ENCODE measurements at regions not wholly inside any gene's neighbourhood (a gene's known extent, or its start where the extent isn't known, plus 50 kb on each side); places are given as distances from the start of the nearest gene placed in this dataset.

DNA sequence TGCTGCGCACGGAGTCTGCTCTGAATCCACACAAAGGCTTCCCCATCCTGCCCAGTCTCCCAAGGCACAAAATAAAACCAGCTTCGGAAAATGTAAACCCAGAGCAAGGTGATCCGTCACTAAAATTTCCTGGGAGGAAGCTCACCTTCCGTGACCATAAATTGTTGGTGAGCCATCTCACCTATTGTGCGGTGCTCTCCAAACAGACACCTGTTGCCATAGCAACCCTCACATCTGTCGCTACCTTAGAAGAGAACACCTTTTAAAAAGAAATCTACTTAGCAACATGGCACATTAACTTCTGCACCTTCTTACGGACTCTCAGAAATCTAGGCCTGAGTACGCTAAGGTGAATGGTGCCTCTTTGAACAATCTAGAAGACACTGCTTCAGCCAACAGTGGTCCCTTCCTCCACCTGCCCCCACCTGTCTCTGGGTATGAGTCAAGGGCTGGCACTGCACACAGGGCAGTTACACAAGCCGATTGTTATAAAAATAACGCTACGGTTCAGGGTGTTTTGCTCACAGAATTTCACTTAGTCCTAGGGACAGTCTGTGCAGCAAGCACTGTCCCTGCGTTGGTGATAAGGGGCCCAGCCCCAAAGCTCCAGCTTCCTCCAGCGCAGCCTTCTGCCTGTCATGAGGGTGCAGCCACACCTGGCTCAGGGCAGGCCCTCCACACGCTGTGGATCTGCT is 114.9 kb upstream of the ID2 start:
- peaks cover 6% of the 10 kb centered on the region for H3K4me1 Mint-ChIP-seq
- WGBS, 2 experiments (ENCODE audit: insufficient coverage in 1 of 2, insufficient read length in 1 of 2) = 92 to 94% methylated on average over 13 to 15 of the region's 15 CpGs
- TF ChIP-seq, protein P1, sequence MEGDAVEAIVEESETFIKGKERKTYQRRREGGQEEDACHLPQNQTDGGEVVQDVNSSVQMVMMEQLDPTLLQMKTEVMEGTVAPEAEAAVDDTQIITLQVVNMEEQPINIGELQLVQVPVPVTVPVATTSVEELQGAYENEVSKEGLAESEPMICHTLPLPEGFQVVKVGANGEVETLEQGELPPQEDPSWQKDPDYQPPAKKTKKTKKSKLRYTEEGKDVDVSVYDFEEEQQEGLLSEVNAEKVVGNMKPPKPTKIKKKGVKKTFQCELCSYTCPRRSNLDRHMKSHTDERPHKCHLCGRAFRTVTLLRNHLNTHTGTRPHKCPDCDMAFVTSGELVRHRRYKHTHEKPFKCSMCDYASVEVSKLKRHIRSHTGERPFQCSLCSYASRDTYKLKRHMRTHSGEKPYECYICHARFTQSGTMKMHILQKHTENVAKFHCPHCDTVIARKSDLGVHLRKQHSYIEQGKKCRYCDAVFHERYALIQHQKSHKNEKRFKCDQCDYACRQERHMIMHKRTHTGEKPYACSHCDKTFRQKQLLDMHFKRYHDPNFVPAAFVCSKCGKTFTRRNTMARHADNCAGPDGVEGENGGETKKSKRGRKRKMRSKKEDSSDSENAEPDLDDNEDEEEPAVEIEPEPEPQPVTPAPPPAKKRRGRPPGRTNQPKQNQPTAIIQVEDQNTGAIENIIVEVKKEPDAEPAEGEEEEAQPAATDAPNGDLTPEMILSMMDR (conservative IDR thresholded peaks at IDR 0.05) = no peak
- no peak for DNase-seq
- H3K9me3 Mint-ChIP-seq = peaks cover 8% of the 10 kb centered on the region
- H3K27me3 Mint-ChIP-seq (ENCODE audit: insufficient read depth) = no peaks in the 10 kb centered on the region
- H3K4me3 Mint-ChIP-seq = no peak overlapping the region
- Histone ChIP-seq H3K27me3 (ENCODE audit: control insufficient read depth, insufficient read depth, low read length, poor library complexity, severe bottlenecking) (no peaks in the 10 kb centered on the region), H3K4me3 (ENCODE audit: low read length) (no peak overlapping the region), H3K9ac (ENCODE audit: extremely low read depth, low read length, poor library complexity, severe bottlenecking) (no peak overlapping the region), H3K36me3 (ENCODE audit: control insufficient read depth, insufficient read depth, low read length) (no peaks in the 10 kb centered on the region), H3K27ac (ENCODE audit: low read depth, low read length) (no peak overlapping the region), H3K4me1 (ENCODE audit: control insufficient read depth, insufficient read depth, low read length) (no peaks in the 10 kb centered on the region), H3K9me3 (ENCODE audit: control insufficient read depth, low read length) (peaks cover 8% of the 10 kb centered on the region)
- H3K36me3 Mint-ChIP-seq (ENCODE audit: low read depth) = no peaks in the 10 kb centered on the region
- no peak overlapping the region for H3K27ac Mint-ChIP-seq

DNA sequence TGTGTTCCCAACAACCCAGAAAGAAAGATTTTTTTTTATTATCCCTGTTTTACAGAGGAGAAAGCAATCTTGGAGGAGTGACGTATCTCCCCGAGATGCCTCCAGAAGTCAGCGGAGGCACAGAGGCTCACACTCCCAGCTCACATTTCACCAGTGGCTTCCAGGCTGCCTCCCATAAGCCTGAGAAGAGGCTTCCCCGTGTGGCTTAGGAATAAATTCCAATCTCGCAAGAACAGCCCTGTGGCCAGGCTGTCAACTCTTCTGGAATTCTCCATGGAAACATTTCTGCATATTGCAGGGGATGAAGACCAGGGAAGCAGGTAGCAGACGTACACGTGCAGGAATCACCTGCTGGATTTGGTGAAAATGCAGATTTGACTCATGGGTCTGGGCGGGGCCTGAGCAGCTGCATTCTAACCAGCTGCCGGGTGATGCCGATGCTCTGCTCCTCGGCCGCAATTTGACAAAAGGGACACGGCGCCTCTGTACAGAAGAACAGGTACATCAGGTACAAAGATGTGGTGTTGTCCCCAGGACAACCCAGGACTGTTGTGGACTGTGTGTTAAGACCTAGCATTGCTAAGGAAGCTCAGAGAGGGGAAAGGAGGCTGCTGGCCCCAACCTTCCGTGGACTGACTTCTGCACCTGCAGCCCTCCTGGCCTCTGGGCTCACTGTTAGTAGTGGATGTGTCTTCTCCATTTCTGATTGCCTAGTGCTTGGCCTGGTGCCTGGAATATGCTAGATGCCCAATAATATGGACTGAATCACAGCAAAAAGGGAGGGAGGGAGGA is 114.2 kb upstream of the ID2 start:
- peak; percentile 34 for DNase-seq
- H3K4me1 Mint-ChIP-seq = peaks cover 11% of the 10 kb centered on the region
- H3K4me3 ChIP-seq (ENCODE audit: low read length) = no peak overlapping the region
- no peak overlapping the region for H3K4me3 Mint-ChIP-seq
- TF ChIP-seq, protein P1 (conservative IDR thresholded peaks at IDR 0.05) = no peak
- H3K27me3 ChIP-seq (ENCODE audit: control insufficient read depth, insufficient read depth, low read length, poor library complexity, severe bottlenecking) = no peaks in the 10 kb centered on the region
- no peaks in the 10 kb centered on the region for H3K36me3 ChIP-seq (ENCODE audit: control insufficient read depth, insufficient read depth, low read length)
- peaks cover 1% of the 10 kb centered on the region for H3K9me3 Mint-ChIP-seq
- WGBS, 2 experiments (ENCODE audit: insufficient coverage in 1 of 2, insufficient read length in 1 of 2) = 91% methylated on average over 13 to 15 of the region's 15 CpGs
- H3K9me3 ChIP-seq (ENCODE audit: control insufficient read depth, low read length) = peaks cover under 1% of the 10 kb centered on the region
- no peaks in the 10 kb centered on the region for H3K27me3 Mint-ChIP-seq (ENCODE audit: insufficient read depth)
- H3K27ac Mint-ChIP-seq = no peak overlapping the region
- H3K36me3 Mint-ChIP-seq (ENCODE audit: low read depth) = no peaks in the 10 kb centered on the region
- H3K4me1 ChIP-seq (ENCODE audit: control insufficient read depth, insufficient read depth, low read length) = no peaks in the 10 kb centered on the region
- H3K27ac ChIP-seq (ENCODE audit: low read depth, low read length) = no peak overlapping the region
- no peak overlapping the region for H3K9ac ChIP-seq (ENCODE audit: extremely low read depth, low read length, poor library complexity, severe bottlenecking)

DNA sequence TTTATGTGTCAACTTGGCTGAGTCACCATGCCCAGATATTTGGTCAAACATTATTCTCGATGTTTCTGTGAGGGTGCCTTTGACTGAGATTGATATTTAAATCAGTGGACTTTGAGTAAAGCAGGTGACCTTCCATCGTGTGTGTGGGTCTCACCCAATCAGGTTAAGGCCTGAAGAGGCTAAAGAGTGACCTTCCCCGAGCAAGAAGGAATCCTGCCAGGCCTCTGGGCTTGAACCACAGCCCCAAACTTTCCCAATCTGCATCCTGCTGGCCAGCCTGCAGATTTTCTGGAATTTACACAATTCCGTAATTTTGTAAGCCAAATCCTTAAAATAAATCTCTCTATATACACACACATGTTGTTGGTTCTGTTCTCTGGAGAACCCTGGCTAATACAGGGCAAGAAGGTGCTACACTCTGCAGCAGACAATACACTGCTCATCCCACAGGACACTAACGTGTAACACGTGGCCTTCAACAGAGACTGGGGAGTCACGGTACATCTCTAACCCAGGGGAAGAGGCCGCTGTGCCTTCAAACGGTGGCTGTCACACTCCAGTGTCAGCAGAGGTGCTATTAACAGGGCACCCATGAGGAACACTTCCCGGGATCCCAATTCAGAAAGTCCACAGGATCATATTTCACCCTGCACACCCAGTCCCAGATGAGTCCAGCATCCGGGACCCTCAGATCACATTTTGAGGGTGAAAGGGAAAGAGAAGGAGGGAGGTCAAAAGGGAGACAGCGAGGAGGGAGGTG is 113.1 kb upstream of the ID2 start:
- Histone ChIP-seq H3K9me3 (ENCODE audit: control insufficient read depth, low read length) (no peaks in the 10 kb centered on the region), H3K27me3 (ENCODE audit: control insufficient read depth, insufficient read depth, low read length, poor library complexity, severe bottlenecking) (no peaks in the 10 kb centered on the region), H3K27ac (ENCODE audit: low read depth, low read length) (no peak overlapping the region), H3K9ac (ENCODE audit: extremely low read depth, low read length, poor library complexity, severe bottlenecking) (no peak overlapping the region), H3K4me1 (ENCODE audit: control insufficient read depth, insufficient read depth, low read length) (no peaks in the 10 kb centered on the region), H3K4me3 (ENCODE audit: low read length) (no peak overlapping the region), H3K36me3 (ENCODE audit: control insufficient read depth, insufficient read depth, low read length) (no peaks in the 10 kb centered on the region)
- no peak overlapping the region for H3K27ac Mint-ChIP-seq
- no peaks in the 10 kb centered on the region for H3K36me3 Mint-ChIP-seq (ENCODE audit: low read depth)
- WGBS, 2 experiments (ENCODE audit: insufficient coverage in 1 of 2, insufficient read length in 1 of 2) = 87 to 94% methylated on average over 7 to 12 of the region's 12 CpGs
- H3K9me3 Mint-ChIP-seq = no peaks in the 10 kb centered on the region
- no peak overlapping the region for H3K4me3 Mint-ChIP-seq
- no peaks in the 10 kb centered on the region for H3K27me3 Mint-ChIP-seq (ENCODE audit: insufficient read depth)
- peaks cover 20% of the 10 kb centered on the region for H3K4me1 Mint-ChIP-seq
- TF ChIP-seq, protein P1 (conservative IDR thresholded peaks at IDR 0.05) = no peak
- DNase-seq = no peak

Data from endodermal cell (in vitro differentiated cells).